GM13976 (cell line): ENCODE measurements at regions not wholly inside any gene's neighbourhood (a gene's known extent, or its start where the extent isn't known, plus 50 kb on each side); places are given as distances from the start of the nearest gene placed in this dataset.
"Not testable (repeated sequence)": the region's sequence is repeated elsewhere in the genome, so short reads cannot be mapped to it uniquely, and the experiment has no call there.

Experiments used
- DNase-seq: peaks from one replicate; pipeline ENCODE4 v3.0.0; 2012; ENCODE audit warnings: low spot score
- CTCF ChIP-seq: IDR thresholded peaks from 2 replicates; pipeline ENCODE4 v1.5.1; 2012; ENCODE audit warnings: borderline replicate concordance, mild to moderate bottlenecking; ENCODE audit not compliant: insufficient read depth; ENCODE audit errors: extremely low read depth, missing control alignments, control extremely low read depth
- in situ Hi-C: fragments of 300-500 bp; cut with MboI; formaldehyde crosslinking; loops from one replicate; pipeline ENCODE4 v1.12.0; 2022; ENCODE audit warnings: low sequenced_read_pairs, mixed read lengths, inconsistent platforms; ENCODE audit not compliant: unreplicated experiment

- TF ChIP-seq CTCF: no peak
- DNase-seq: no peak
- in situ Hi-C loops: no loop called here
These were observed 70.8 kb upstream of the PARD3 start for GRCh38 chr10:34885898-34886297.

DNA sequence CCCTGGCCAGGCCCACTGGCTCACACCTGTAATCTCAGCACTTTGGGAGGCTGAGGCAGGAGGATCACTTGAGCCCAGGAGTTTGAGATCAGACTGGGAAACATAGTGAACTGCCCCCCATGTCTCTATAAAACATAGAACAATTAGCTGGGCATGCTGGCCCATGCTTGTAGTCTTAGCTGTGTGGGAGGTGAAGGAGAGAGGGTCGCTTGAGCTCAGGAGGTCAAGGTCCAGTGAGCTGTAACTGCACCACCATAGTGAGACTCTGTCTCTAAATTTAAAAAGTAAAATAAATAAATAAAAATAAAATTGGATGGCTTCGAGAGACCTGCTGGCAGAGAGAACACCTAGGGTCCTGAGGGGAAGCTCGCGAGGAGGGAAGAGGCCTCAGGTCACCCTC is 69.9 kb upstream of the PARD3 start:
- no peak for DNase-seq
- in situ Hi-C loops: no loop called here
- TF ChIP-seq CTCF: no peak

DNA sequence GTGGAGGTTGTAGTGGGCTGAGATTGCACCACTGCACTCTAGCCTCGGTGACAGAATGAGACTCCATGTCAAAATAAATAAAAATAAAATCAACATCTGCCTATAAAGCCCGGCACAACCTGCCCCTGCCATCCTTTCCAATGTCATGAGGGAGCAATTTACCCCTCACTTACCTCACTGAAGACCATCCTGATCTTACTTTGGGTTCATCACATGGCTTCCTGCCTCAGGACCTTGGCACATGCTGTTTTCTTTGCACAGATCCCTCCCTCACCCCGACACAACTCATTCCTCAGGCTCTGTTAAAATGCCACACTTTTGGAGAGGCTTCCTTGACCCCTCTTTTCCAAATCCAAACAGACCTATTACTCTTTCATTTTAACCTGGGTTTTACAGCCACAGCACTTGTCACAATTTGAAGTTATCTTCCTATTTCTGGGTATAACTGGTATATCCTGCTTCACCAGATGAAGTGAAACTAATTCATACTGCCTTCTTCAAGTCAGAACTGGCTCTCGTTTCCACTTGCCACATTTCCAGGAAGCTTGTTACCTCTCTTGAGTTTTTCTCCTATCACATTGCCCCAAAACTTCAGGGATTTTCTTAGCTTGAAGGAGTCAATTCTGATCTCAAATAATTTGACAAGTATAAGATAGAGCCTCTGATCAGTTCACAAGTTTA is 69.3 kb upstream of the PARD3 start:
- no peak for DNase-seq
- in situ Hi-C loops: no loop called here
- TF ChIP-seq CTCF: no peak

DNA sequence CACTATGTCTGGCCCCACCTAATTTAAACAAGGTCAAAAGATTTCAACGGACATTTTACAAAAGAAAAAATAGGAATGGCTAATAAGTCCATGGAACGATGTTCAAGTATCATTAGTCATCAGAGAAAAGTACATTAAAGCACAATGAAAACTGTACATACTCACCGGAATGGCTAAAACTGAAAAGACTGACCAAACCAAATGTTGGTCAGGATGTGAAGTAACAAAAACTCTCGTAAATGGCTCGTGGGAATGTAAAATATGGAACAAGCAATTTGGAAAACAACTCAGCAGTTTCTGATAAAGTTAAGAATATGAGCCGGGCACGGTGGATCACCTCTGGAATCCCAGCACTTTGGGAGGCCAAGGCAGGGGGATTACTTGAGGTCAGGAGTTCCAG is 65.7 kb upstream of the PARD3 start:
- in situ Hi-C loops: no loop called here
- DNase-seq: no peak
- TF ChIP-seq CTCF: no peak

GRCh38 chr10:34878651-34879050 is 63.6 kb upstream of the PARD3 start:
- in situ Hi-C loops, DNase-seq: not testable (repeated sequence)

- no peak for TF ChIP-seq CTCF
- no peak for DNase-seq
- in situ Hi-C loops: no loop called here
These were observed 60.0 kb upstream of the PARD3 start for GRCh38 chr10:34875061-34875460.

DNA sequence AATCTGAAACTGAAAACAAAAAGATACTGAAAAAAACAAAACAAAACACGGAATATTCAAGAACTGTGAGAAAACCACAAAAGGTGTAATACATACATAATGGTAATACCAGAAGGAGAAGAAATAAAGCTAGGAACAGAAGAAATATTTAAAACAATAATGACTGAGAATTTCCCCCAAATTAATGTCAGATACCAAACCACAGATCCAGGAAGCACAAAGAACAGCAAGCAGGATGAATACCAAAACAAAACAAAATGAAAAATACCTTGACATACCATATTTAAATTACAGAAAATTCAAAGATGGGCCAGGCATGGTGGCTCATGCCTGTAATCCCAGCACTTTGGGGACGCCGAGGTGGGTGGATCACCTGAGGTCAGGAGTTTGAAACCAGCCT is 57.7 kb upstream of the PARD3 start:
- no peak for DNase-seq
- in situ Hi-C loops: no loop called here

More for the DNA sequence above, 57.7 kb upstream of the PARD3 start:
- TF ChIP-seq CTCF: no peak
